Liver (tissue), 8 donors: ENCODE measurements at regions not wholly inside any gene's neighbourhood (a gene's known extent, or its start where the extent isn't known, plus 50 kb on each side); places are given as distances from the start of the nearest gene placed in this dataset.

Experiments used
- DNase-seq: peaks from one replicate; pipeline ENCODE4 v3.0.0-alpha.2; 2017; ENCODE audit warnings: low spot score
- H3K27ac ChIP-seq, 2 donors: one replicate each; pipeline ENCODE4 v1.7.0; 2013; ENCODE audit warnings: inconsistent platforms in 2 of 2, low read length in 2 of 2, control low read depth in 1 of 2, low read depth in 1 of 2, mild to moderate bottlenecking in 1 of 2
- H3K27me3 ChIP-seq, 4 donors: one replicate each; pipeline versions ENCODE4 v1.6.1 to v1.7.0; 2013; ENCODE audit warnings: low read length in 3 of 4, inconsistent platforms in 1 of 4, mild to moderate bottlenecking in 1 of 4, moderate library complexity in 1 of 4; ENCODE audit not compliant: control insufficient read depth in 4 of 4, insufficient read depth in 4 of 4
- H3K36me3 ChIP-seq, 4 donors: one replicate each; pipeline versions ENCODE4 v1.6.1 to v1.7.0; 2013; ENCODE audit warnings: low read length in 3 of 4, mild to moderate bottlenecking in 3 of 4, low read depth in 1 of 4, moderate library complexity in 1 of 4; ENCODE audit not compliant: control insufficient read depth in 4 of 4, insufficient read depth in 3 of 4
- H3K4me1 ChIP-seq, 4 donors: one replicate each; pipeline versions ENCODE4 v1.6.1 to v1.7.0; 2013; ENCODE audit warnings: low read length in 3 of 4, mild to moderate bottlenecking in 3 of 4, moderate library complexity in 1 of 4; ENCODE audit not compliant: control insufficient read depth in 4 of 4, insufficient read depth in 4 of 4
- H3K4me3 ChIP-seq, 3 donors: one replicate each; pipeline versions ENCODE4 v1.6.1 to v1.7.0; 2013; ENCODE audit warnings: low read length in 3 of 3, control low read depth in 1 of 3, low read depth in 1 of 3, mild to moderate bottlenecking in 1 of 3
- H3K9ac ChIP-seq, 2 donors: one replicate each; pipeline ENCODE4 v1.7.0; 2013; ENCODE audit warnings: low read length in 2 of 2, mild to moderate bottlenecking in 2 of 2, moderate library complexity in 2 of 2, control low read depth in 1 of 2, low read depth in 1 of 2
- H3K9me3 ChIP-seq, 4 donors: one replicate each; pipeline versions ENCODE4 v1.6.1 to v1.7.0; 2013; ENCODE audit warnings: low read length in 3 of 4; ENCODE audit not compliant: control insufficient read depth in 4 of 4
- CTCF ChIP-seq: fragments of 150-350 bp; IDR thresholded peaks from 2 replicates; pipeline ENCODE4 v1.5.1; 2017; ENCODE audit warnings: improper control_type of control experiment, low read depth, low read length; ENCODE audit not compliant: missing input control
- EGR1 ChIP-seq, 2 donors: IDR thresholded peaks; 2 replicates each; pipeline ENCODE4 v1.6.1; 2016 to 2018; ENCODE audit warnings: antibody characterized with exemption in 2 of 2, low read depth in 2 of 2
- FOXA2 ChIP-seq: IDR thresholded peaks from 2 replicates; pipeline ENCODE4 v1.6.1; 2016; ENCODE audit warnings: antibody characterized with exemption
- GABPA ChIP-seq, 2 donors: IDR thresholded peaks in 1 of 2; conservative IDR thresholded peaks in 1 of 2; 2 replicates each; pipeline ENCODE4 v1.6.1; 2016; ENCODE audit warnings: antibody characterized with exemption in 2 of 2, mild to moderate bottlenecking in 1 of 2, moderate library complexity in 1 of 2
- HNF4A ChIP-seq, 2 donors: conservative IDR thresholded peaks; 2 replicates each; pipeline ENCODE4 v1.6.1; 2016; ENCODE audit warnings: antibody characterized with exemption in 2 of 2, mild to moderate bottlenecking in 2 of 2
- HNF4G ChIP-seq: IDR thresholded peaks from 2 replicates; pipeline ENCODE4 v1.6.1; 2016; ENCODE audit warnings: antibody characterized with exemption
- MAX ChIP-seq: IDR thresholded peaks from 2 replicates; pipeline ENCODE4 v1.6.1; 2016; ENCODE audit warnings: antibody characterized with exemption
- NR2F2 ChIP-seq: IDR thresholded peaks from 2 replicates; pipeline ENCODE4 v1.6.1; 2016; ENCODE audit warnings: antibody characterized with exemption
- REST ChIP-seq: IDR thresholded peaks from 2 replicates; pipeline ENCODE4 v1.6.1; 2016; ENCODE audit warnings: antibody characterized with exemption, mild to moderate bottlenecking
- RXRA ChIP-seq, 2 donors: IDR thresholded peaks; 2 replicates each; pipeline ENCODE4 v1.6.1; 2017 to 2018; ENCODE audit warnings: antibody characterized with exemption in 2 of 2, mild to moderate bottlenecking in 1 of 2
- SP1 ChIP-seq: IDR thresholded peaks from 2 replicates; pipeline ENCODE4 v1.6.1; 2018; ENCODE audit warnings: antibody characterized with exemption, mild to moderate bottlenecking
- ZBTB33 ChIP-seq: IDR thresholded peaks from 2 replicates; pipeline ENCODE4 v1.6.1; 2016; ENCODE audit warnings: antibody characterized with exemption
- WGBS: extraction: QIAGEN DNeasy Blood & Tissue Kit; methylation state at CpG from one replicate; pipeline ENCODE4 v1.1.7; 2013; 5-methylcytosine and 5-hydroxymethylcytosine counted together
- donor health status: healthy.
- donor health status: healthy.
- donor health status: healthy.
- donor health status: healthy.
- donor health status: healthy.

GRCh38 chr2:60366135-60366712 is 187.2 kb downstream of the BCL11A start:
- WGBS = 69% methylated on average over 4 of the region's 4 CpGs

More at GRCh38 chr2:60366135-60366712, 187.2 kb downstream of the BCL11A start:
- no peak overlapping the region for H3K4me3 ChIP-seq
- no peak for DNase-seq
- no peaks in the 10 kb centered on the region for H3K9me3 ChIP-seq
- H3K9ac ChIP-seq = no peak overlapping the region
- no peak overlapping the region for H3K27ac ChIP-seq
- no peaks in the 10 kb centered on the region for H3K36me3 ChIP-seq
- TF ChIP-seq NR2F2 (no peak), EGR1 (IDR thresholded peaks at IDR 0.05; ENCODE audit: low read depth in 2 of 2) (no peak), MAX (no peak), SP1 (no peak), RXRA (IDR thresholded peaks at IDR 0.05) (no peak), CTCF (no peak), REST (no peak), HNF4G (no peak), ZBTB33 (no peak), FOXA2 (no peak), HNF4A (conservative IDR thresholded peaks at IDR 0.05) (no peak), GABPA (IDR thresholded peaks at IDR 0.05 in 1 of 2, conservative IDR thresholded peaks at IDR 0.05 in 1 of 2) (no peak)
- H3K4me1 ChIP-seq = peaks cover 0 to 3% (median 0%) of the 10 kb centered on the region in 4 donors
- no peaks in the 10 kb centered on the region for H3K27me3 ChIP-seq
